Nephron progenitor cell (in vitro differentiated cells): ENCODE measurements at regions not wholly inside any gene's neighbourhood (a gene's known extent, or its start where the extent isn't known, plus 50 kb on each side); places are given as distances from the start of the nearest gene placed in this dataset.

Source experiments
- DNase-seq: peaks from one replicate; pipeline ENCODE4 v3.0.0; 2021
- H3K27ac Mint-ChIP-seq: 2 replicates; pipeline ENCODE4 v1.8.0; 2021; ENCODE audit warnings: mild to moderate bottlenecking, moderate library complexity, mixed read lengths
- H3K27me3 Mint-ChIP-seq: 2 replicates; pipeline ENCODE4 v1.8.0; 2021; ENCODE audit warnings: mild to moderate bottlenecking, low read depth, mixed read lengths; ENCODE audit not compliant: poor library complexity
- H3K36me3 Mint-ChIP-seq: 2 replicates; pipeline ENCODE4 v1.8.0; 2021; ENCODE audit warnings: low read depth, mixed read lengths
- H3K4me1 Mint-ChIP-seq: 2 replicates; pipeline ENCODE4 v1.8.0; 2021; ENCODE audit warnings: mixed read lengths
- H3K4me3 Mint-ChIP-seq: 2 replicates; pipeline ENCODE4 v1.8.0; 2021; ENCODE audit warnings: mild to moderate bottlenecking, moderate library complexity, mixed read lengths
- H3K9me3 Mint-ChIP-seq: 2 replicates; pipeline ENCODE4 v1.8.0; 2021; ENCODE audit warnings: mild to moderate bottlenecking, moderate library complexity, mixed read lengths
- CTCF ChIP-seq: fragments of 200-600 bp; sonication (generic); IDR thresholded peaks from 2 replicates; pipeline ENCODE4 v1.5.0; 2021; ENCODE audit warnings: antibody characterized with exemption

GRCh38 chr5:63055421-63055820, 476.8 kb downstream of the LRRC70 start:
- no peak for DNase-seq

GRCh38 chr5:63053019-63053638, 474.5 kb downstream of the LRRC70 start:
- H3K27ac Mint-ChIP-seq, result no peak overlapping the region
- peaks cover 7% of the 10 kb centered on the region for H3K4me1 Mint-ChIP-seq
- DNase-seq, result no peak
- H3K4me3 Mint-ChIP-seq, result no peak overlapping the region
- H3K27me3 Mint-ChIP-seq, result peaks cover 2% of the 10 kb centered on the region
- no peaks in the 10 kb centered on the region for H3K9me3 Mint-ChIP-seq
- H3K36me3 Mint-ChIP-seq, result no peaks in the 10 kb centered on the region
- TF ChIP-seq CTCF, result no peak

More at GRCh38 chr5:63055421-63055820, 476.8 kb downstream of the LRRC70 start:
- no peak for TF ChIP-seq CTCF
- Mint-ChIP-seq H3K36me3 (no peaks in the 10 kb centered on the region), H3K4me1 (no peaks in the 10 kb centered on the region), H3K27me3 (peaks cover 2% of the 10 kb centered on the region), H3K27ac (no peak overlapping the region), H3K9me3 (no peaks in the 10 kb centered on the region), H3K4me3 (no peak overlapping the region)

- Mint-ChIP-seq H3K4me1 (peaks cover 7% of the 10 kb centered on the region), H3K9me3 (no peaks in the 10 kb centered on the region), H3K27me3 (peaks cover 2% of the 10 kb centered on the region), H3K36me3 (no peaks in the 10 kb centered on the region), H3K4me3 (no peak overlapping the region), H3K27ac (no peak overlapping the region)
- no peak for DNase-seq
- TF ChIP-seq CTCF, result no peak
These were observed 472.3 kb downstream of the LRRC70 start for GRCh38 chr5:63050916-63051315.

- no peak overlapping the region for H3K27ac Mint-ChIP-seq
- no peak for TF ChIP-seq CTCF
- no peaks in the 10 kb centered on the region for H3K9me3 Mint-ChIP-seq
- H3K27me3 Mint-ChIP-seq, result peaks cover 2% of the 10 kb centered on the region
- H3K36me3 Mint-ChIP-seq, result no peaks in the 10 kb centered on the region
- DNase-seq, result no peak
- no peak overlapping the region for H3K4me3 Mint-ChIP-seq
- peaks cover 7% of the 10 kb centered on the region for H3K4me1 Mint-ChIP-seq
These were observed 471.3 kb downstream of the LRRC70 start for GRCh38 chr5:63049935-63050334.

- Mint-ChIP-seq H3K27me3 (no peaks in the 10 kb centered on the region), H3K36me3 (no peaks in the 10 kb centered on the region), H3K27ac (no peak overlapping the region), H3K4me3 (no peak overlapping the region), H3K4me1 (peaks cover 3% of the 10 kb centered on the region), H3K9me3 (no peaks in the 10 kb centered on the region)
- no peak for DNase-seq
- no peak for TF ChIP-seq CTCF
These were observed 465.2 kb downstream of the LRRC70 start for GRCh38 chr5:63043792-63044191.

- Mint-ChIP-seq H3K4me1 (no peaks in the 10 kb centered on the region), H3K36me3 (peaks cover 14% of the 10 kb centered on the region), H3K4me3 (no peak overlapping the region), H3K27ac (no peak overlapping the region), H3K27me3 (no peaks in the 10 kb centered on the region), H3K9me3 (peaks cover 43% of the 10 kb centered on the region)
- TF ChIP-seq CTCF, result no peak
- no peak for DNase-seq
These were observed 453.7 kb downstream of the LRRC70 start for GRCh38 chr5:63032343-63032742.
